Esophagus muscularis mucosa (tissue), 3 donors: ENCODE measurements at regions not wholly inside any gene's neighbourhood (a gene's known extent, or its start where the extent isn't known, plus 50 kb on each side); places are given as distances from the start of the nearest gene placed in this dataset.
"Not testable (repeated sequence)": the region's sequence is repeated elsewhere in the genome, so short reads cannot be mapped to it uniquely, and the experiment has no call there.

ENCODE experiments used
- POLR2A ChIP-seq: fragments of 450-650 bp; IDR thresholded peaks from one replicate; pipeline ENCODE4 v1.6.1; 2017; ENCODE audit warnings: antibody characterized with exemption, moderate library complexity, mild to moderate bottlenecking, low read depth
- TF ChIP-seq, protein P1 (sequence below), 3 experiments: fragments of 200-600 bp in 2 of 3; fragments of 450-650 bp in 1 of 3; sonication (generic) in 2 of 3; IDR thresholded peaks; one replicate each; pipeline ENCODE4 v1.5.1; 2017 to 2019; ENCODE audit warnings: antibody characterized with exemption in 3 of 3, mild to moderate bottlenecking in 2 of 3, moderate library complexity in 1 of 3

DNA sequence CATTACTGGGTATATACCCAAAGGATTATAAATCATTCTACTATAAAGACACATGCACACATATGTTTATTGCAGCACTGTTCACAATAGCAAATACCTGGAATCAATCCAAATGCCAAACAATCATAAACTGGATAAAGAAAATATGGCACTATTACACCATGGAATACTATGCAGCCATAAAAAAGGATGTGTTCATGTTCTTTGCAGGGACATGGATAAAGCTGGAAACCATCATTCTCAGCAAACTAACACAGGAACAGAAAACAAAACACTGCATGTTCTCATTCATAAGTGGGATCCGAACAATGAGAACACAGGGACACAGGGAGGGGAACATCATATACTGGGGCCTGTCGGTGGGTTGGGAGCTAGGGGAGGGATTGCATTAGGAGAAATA is 591.7 kb downstream of the TBL1XR1 start:
- TF ChIP-seq, protein P1, sequence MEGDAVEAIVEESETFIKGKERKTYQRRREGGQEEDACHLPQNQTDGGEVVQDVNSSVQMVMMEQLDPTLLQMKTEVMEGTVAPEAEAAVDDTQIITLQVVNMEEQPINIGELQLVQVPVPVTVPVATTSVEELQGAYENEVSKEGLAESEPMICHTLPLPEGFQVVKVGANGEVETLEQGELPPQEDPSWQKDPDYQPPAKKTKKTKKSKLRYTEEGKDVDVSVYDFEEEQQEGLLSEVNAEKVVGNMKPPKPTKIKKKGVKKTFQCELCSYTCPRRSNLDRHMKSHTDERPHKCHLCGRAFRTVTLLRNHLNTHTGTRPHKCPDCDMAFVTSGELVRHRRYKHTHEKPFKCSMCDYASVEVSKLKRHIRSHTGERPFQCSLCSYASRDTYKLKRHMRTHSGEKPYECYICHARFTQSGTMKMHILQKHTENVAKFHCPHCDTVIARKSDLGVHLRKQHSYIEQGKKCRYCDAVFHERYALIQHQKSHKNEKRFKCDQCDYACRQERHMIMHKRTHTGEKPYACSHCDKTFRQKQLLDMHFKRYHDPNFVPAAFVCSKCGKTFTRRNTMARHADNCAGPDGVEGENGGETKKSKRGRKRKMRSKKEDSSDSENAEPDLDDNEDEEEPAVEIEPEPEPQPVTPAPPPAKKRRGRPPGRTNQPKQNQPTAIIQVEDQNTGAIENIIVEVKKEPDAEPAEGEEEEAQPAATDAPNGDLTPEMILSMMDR (IDR thresholded peaks at IDR 0.05): not testable (repeated sequence)
- TF ChIP-seq POLR2A: not testable (repeated sequence)
